ENCODE measurements at regions not wholly inside any gene's neighbourhood (a gene's known extent, or its start where the extent isn't known, plus 50 kb on each side); places are given as distances from the start of the nearest gene placed in this dataset.

GRCh38 chr2:128444121-128444771 is 125.6 kb upstream of the HS6ST1 start:
- Histone ChIP-seq H3K79me2 (ENCODE audit: insufficient read depth) (no peaks in the 10 kb centered on the region), H3K9me2 (no peaks in the 10 kb centered on the region), H3F3A (replicated peaks; ENCODE audit: insufficient read depth) (no peaks in the 10 kb centered on the region), H3K4me2 (no peak overlapping the region), H3K27ac (ENCODE audit: low read depth in 2 of 2, low read length in 1 of 2) (peak overlapping the region in 1 of 2 experiments; percentile 73; a peak in 2 of 4 replicates), H4K20me1 (ENCODE audit: insufficient read depth) (no peaks in the 10 kb centered on the region), H3K9ac (no peak overlapping the region), H2AFZ (ENCODE audit: low read depth) (no peak overlapping the region), H3K27me3 (ENCODE audit: insufficient read depth) (no peaks in the 10 kb centered on the region), H3K4me3 (ENCODE audit: low read depth in 2 of 2, low read length in 1 of 2) (no peak overlapping the region), H3K4me1 (ENCODE audit: control insufficient read depth in 1 of 2, insufficient read depth in 2 of 2, low read depth in 1 of 2, low read length in 1 of 2) (peaks cover 0 to 69% of the 10 kb centered on the region in 2 experiments; a peak in 1 of 4 replicates), H3K9me3 (no peaks in the 10 kb centered on the region), H3K36me3 (replicated peaks in 1 of 2; ENCODE audit: control insufficient read depth in 1 of 2, insufficient read depth in 2 of 2, low read length in 1 of 2) (no peaks in the 10 kb centered on the region)
- ChIA-PET CTCF (interaction anchor here (0.6 to 1.4 kb wide), 3 partner anchors 30 to 129 kb away, joined by 3 to 5 read pairs (median 3); no protein-coding TSS in a partner anchor), POLR2A (no interaction called here)
- 41% methylated on average over 7 of the region's 7 CpGs for WGBS (ENCODE audit: low lambda C conversion rate)
- TF ChIP-seq CHD2 (IDR thresholded peaks at IDR 0.05; ENCODE audit: low read length, partially characterized antibody) (peak; percentile 42), FOXJ3 (CRISPR knock-in tag; IDR thresholded peaks at IDR 0.05) (no peak)
- DNase-seq, result peak; percentile 80

- H3K27ac ChIP-seq (ENCODE audit: low read depth in 2 of 2, low read length in 1 of 2), result peak overlapping the region in 1 of 2 experiments; percentile 73; a peak in 2 of 4 replicates
- no peaks in the 10 kb centered on the region for H3K36me3 ChIP-seq (replicated peaks in 1 of 2; ENCODE audit: control insufficient read depth in 1 of 2, insufficient read depth in 2 of 2, low read length in 1 of 2)
- POLR2A ChIA-PET, result no interaction called here
- H3K9ac ChIP-seq, result no peak overlapping the region
- no peak overlapping the region for H2AFZ ChIP-seq (ENCODE audit: low read depth)
- DNase-seq, result no peak
- no peaks in the 10 kb centered on the region for H3K79me2 ChIP-seq (ENCODE audit: insufficient read depth)
- no peaks in the 10 kb centered on the region for H4K20me1 ChIP-seq (ENCODE audit: insufficient read depth)
- no peak overlapping the region for H3K4me2 ChIP-seq
- H3K9me2 ChIP-seq, result no peaks in the 10 kb centered on the region
- no peaks in the 10 kb centered on the region for H3K9me3 ChIP-seq
- H3K4me3 ChIP-seq (ENCODE audit: low read depth in 2 of 2, low read length in 1 of 2), result no peak overlapping the region
- no peaks in the 10 kb centered on the region for H3F3A ChIP-seq (replicated peaks; ENCODE audit: insufficient read depth)
- no peak for TF ChIP-seq MXI1 (IDR thresholded peaks at IDR 0.05; ENCODE audit: low read depth, low read length)
- no peak for TF ChIP-seq FOXJ3 (CRISPR knock-in tag; IDR thresholded peaks at IDR 0.05)
- no peak for TF ChIP-seq JUND (IDR thresholded peaks at IDR 0.05)
- TF ChIP-seq GATA2 (CRISPR knock-in tag; IDR thresholded peaks at IDR 0.05), result no peak
- no peak for TF ChIP-seq NRF1 (IDR thresholded peaks at IDR 0.05; ENCODE audit: low read depth, low read length)
- WGBS (ENCODE audit: low lambda C conversion rate), result 44% methylated on average over 10 of the region's 10 CpGs
- H3K4me1 ChIP-seq (ENCODE audit: control insufficient read depth in 1 of 2, insufficient read depth in 2 of 2, low read depth in 1 of 2, low read length in 1 of 2), result peaks cover 0 to 71% of the 10 kb centered on the region in 2 experiments; a peak in 1 of 4 replicates
- CTCF ChIA-PET, result interaction anchor here (0.6 to 1.6 kb wide), 4 partner anchors 18 to 128 kb away, joined by 3 to 5 read pairs (median 4); no protein-coding TSS in a partner anchor
- no peaks in the 10 kb centered on the region for H3K27me3 ChIP-seq (ENCODE audit: insufficient read depth)
Measured at GRCh38 chr2:128444816-128445522, 126.3 kb upstream of the HS6ST1 start.

DNA sequence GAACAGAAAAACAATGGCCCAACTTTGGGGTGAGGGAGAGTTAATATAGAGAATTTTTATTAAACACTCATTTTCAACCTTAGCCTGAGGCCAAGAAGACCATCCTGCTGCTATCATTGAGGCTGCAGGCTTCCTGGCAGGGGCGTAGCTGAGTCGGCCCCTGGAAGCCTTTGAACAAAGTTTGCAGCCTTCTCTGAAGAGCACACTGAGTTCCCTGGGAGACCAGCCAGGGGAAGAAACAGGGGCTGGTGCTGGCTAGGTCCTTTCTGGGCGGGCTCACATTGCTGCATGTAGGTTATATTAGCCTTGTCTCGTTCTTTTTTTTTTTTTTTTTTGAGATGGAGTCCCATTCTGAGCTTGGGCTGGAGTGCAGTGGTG is 126.8 kb upstream of the HS6ST1 start:
- POLR2A ChIA-PET, result no interaction called here
- TF ChIP-seq RCOR1 (IDR thresholded peaks at IDR 0.05; ENCODE audit: low read length) (no peak), ELF1 (IDR thresholded peaks at IDR 0.05) (no peak), NFIC (IDR thresholded peaks at IDR 0.05; ENCODE audit: borderline replicate concordance) (no peak)
- H3F3A ChIP-seq (replicated peaks; ENCODE audit: insufficient read depth), result no peaks in the 10 kb centered on the region
- CTCF ChIA-PET, result interaction anchor here (0.8 to 1.6 kb wide), 3 partner anchors 18 to 123 kb away, joined by 4 to 5 read pairs (median 4); no protein-coding TSS in a partner anchor
- no peak for DNase-seq
- no peak overlapping the region for H2AFZ ChIP-seq (ENCODE audit: low read depth)
- H3K27ac ChIP-seq (ENCODE audit: low read depth in 2 of 2, low read length in 1 of 2), result no peak overlapping the region; a peak in 1 of 4 replicates
- H3K4me1 ChIP-seq (ENCODE audit: control insufficient read depth in 1 of 2, insufficient read depth in 2 of 2, low read depth in 1 of 2, low read length in 1 of 2), result peaks cover 0 to 71% of the 10 kb centered on the region in 2 experiments; a peak in 1 of 4 replicates
- H3K4me3 ChIP-seq (ENCODE audit: low read depth in 2 of 2, low read length in 1 of 2), result no peak overlapping the region
- H4K20me1 ChIP-seq (ENCODE audit: insufficient read depth), result no peaks in the 10 kb centered on the region
- H3K79me2 ChIP-seq (ENCODE audit: insufficient read depth), result no peaks in the 10 kb centered on the region
- H3K9ac ChIP-seq, result no peak overlapping the region
- 51% methylated on average over 3 of the region's 4 CpGs for WGBS (ENCODE audit: low lambda C conversion rate)
- no peaks in the 10 kb centered on the region for H3K9me3 ChIP-seq
- H3K27me3 ChIP-seq (ENCODE audit: insufficient read depth), result no peaks in the 10 kb centered on the region
- H3K36me3 ChIP-seq (replicated peaks in 1 of 2; ENCODE audit: control insufficient read depth in 1 of 2, insufficient read depth in 2 of 2, low read length in 1 of 2), result no peaks in the 10 kb centered on the region
- no peaks in the 10 kb centered on the region for H3K9me2 ChIP-seq
- no peak overlapping the region for H3K4me2 ChIP-seq

Measured in SK-N-SH (cell line).